ENCODE measurements at regions not wholly inside any gene's neighbourhood (a gene's known extent, or its start where the extent isn't known, plus 50 kb on each side); places are given as distances from the start of the nearest gene placed in this dataset.

DNA sequence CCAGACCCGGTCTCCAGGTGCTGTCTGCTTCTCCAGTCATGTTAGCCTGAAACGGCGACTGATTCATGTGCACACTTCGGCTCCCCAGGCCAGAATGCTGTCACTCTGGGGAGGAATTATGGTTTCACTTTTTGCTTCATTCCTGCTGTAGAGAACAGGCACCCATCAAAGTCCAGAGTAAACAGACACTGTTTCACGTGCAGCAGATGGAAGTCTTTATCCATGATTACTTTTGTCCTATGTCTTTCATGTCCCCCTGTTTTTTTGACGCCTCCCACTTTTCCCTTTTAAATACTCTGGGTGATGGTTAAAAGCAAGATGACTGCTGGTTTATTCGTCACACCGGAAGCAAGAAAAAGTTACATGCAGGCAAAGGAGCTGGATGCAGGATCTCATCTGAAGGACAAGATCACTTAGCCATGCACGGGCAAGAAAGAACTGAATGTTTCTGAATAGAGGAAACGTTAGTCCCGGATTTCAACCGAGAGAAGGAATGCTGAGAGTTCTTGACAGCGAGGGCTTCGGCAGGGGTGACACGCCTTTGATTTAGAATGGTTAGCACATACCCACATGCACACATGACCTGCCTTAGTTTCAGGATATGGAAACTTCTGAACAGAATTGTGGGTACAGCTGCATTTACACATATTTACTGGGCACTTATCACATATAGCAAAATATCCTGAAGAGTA lies 250.0 kb upstream of the KLF6 start:
- H3K27me3 Mint-ChIP-seq (ENCODE audit: unreplicated experiment), result no peaks in the 10 kb centered on the region
- no peaks in the 10 kb centered on the region for H3K36me3 Mint-ChIP-seq (ENCODE audit: low read depth, unreplicated experiment)
- no peak for TF ChIP-seq CTCF (IDR thresholded peaks at IDR 0.05; ENCODE audit: unreplicated experiment)
- no peak for DNase-seq (ENCODE audit: low spot score)
- no peaks in the 10 kb centered on the region for H3K9me3 Mint-ChIP-seq (ENCODE audit: unreplicated experiment)
- no peaks in the 10 kb centered on the region for H3K4me1 Mint-ChIP-seq (ENCODE audit: unreplicated experiment)
- no peak overlapping the region for H3K4me3 Mint-ChIP-seq (ENCODE audit: unreplicated experiment)
- H3K27ac Mint-ChIP-seq (ENCODE audit: unreplicated experiment), result no peak overlapping the region

DNA sequence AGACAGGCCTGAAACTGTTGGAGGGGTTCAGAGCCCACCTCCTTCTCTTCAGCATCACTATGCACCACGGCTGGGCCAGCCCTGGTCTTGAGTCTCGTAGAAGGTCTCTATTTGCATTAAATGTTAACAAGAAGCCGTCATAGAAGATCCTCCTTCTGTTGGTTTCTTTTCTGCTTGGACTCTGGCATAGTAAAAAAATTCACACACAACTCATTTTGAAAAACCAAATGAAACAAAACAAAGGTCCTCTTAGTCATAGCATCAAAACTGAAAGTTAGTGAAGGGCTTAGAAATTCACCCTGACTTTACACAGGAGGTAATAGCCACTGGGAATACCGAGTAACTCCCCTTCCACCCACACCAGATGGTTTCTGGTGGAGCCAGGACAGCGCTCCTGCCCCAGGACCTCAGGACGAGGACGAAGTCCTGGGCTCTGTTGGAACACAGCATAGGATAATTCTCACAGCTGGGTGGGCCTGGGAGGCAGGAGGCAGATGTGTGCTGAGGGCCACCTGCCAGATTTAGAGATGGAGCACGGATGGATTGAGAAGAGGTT lies 248.4 kb upstream of the KLF6 start:
- Mint-ChIP-seq H3K27ac (ENCODE audit: unreplicated experiment) (no peak overlapping the region), H3K36me3 (ENCODE audit: low read depth, unreplicated experiment) (no peaks in the 10 kb centered on the region), H3K4me3 (ENCODE audit: unreplicated experiment) (no peak overlapping the region), H3K4me1 (ENCODE audit: unreplicated experiment) (no peaks in the 10 kb centered on the region), H3K27me3 (ENCODE audit: unreplicated experiment) (no peaks in the 10 kb centered on the region), H3K9me3 (ENCODE audit: unreplicated experiment) (no peaks in the 10 kb centered on the region)
- DNase-seq (ENCODE audit: low spot score), result no peak
- TF ChIP-seq CTCF (IDR thresholded peaks at IDR 0.05; ENCODE audit: unreplicated experiment), result no peak

GRCh38 chr10:4029866-4030265 lies 244.9 kb upstream of the KLF6 start:
- no peak overlapping the region for H3K4me3 Mint-ChIP-seq (ENCODE audit: unreplicated experiment)
- no peak overlapping the region for H3K27ac Mint-ChIP-seq (ENCODE audit: unreplicated experiment)
- no peaks in the 10 kb centered on the region for H3K36me3 Mint-ChIP-seq (ENCODE audit: low read depth, unreplicated experiment)
- no peak for DNase-seq (ENCODE audit: low spot score)
- H3K27me3 Mint-ChIP-seq (ENCODE audit: unreplicated experiment), result no peaks in the 10 kb centered on the region
- peaks cover 8% of the 10 kb centered on the region for H3K4me1 Mint-ChIP-seq (ENCODE audit: unreplicated experiment)
- H3K9me3 Mint-ChIP-seq (ENCODE audit: unreplicated experiment), result no peaks in the 10 kb centered on the region
- no peak for TF ChIP-seq CTCF (IDR thresholded peaks at IDR 0.05; ENCODE audit: unreplicated experiment)

- H3K4me1 Mint-ChIP-seq (ENCODE audit: unreplicated experiment), result peaks cover 11% of the 10 kb centered on the region
- no peaks in the 10 kb centered on the region for H3K27me3 Mint-ChIP-seq (ENCODE audit: unreplicated experiment)
- H3K27ac Mint-ChIP-seq (ENCODE audit: unreplicated experiment), result no peak overlapping the region
- no peaks in the 10 kb centered on the region for H3K9me3 Mint-ChIP-seq (ENCODE audit: unreplicated experiment)
- DNase-seq (ENCODE audit: low spot score), result no peak
- TF ChIP-seq CTCF (IDR thresholded peaks at IDR 0.05; ENCODE audit: unreplicated experiment), result no peak
- no peak overlapping the region for H3K4me3 Mint-ChIP-seq (ENCODE audit: unreplicated experiment)
- no peaks in the 10 kb centered on the region for H3K36me3 Mint-ChIP-seq (ENCODE audit: low read depth, unreplicated experiment)
Measured at GRCh38 chr10:4028854-4029583, 244.0 kb upstream of the KLF6 start.

DNA sequence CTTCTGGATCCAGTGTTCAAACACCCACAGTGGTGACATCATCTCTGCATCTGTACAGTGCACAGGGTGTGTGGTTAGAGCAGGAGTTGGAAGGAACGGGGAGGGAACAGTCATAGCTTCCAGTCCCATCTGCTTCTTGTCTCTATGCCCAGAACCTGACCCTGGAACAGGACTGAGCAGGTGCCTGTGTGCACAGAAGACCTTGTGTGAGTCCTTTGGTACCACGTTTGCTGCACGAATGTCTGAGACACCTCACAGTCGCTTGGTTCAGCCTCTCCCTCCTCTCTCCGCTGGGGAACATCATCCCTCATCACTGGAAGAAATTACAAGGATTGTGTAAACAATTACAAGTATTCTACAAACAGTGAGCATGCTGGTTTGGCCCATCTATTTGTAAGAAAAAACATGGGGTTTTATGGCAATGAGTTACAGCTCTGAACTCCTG lies 243.0 kb upstream of the KLF6 start:
- Mint-ChIP-seq H3K36me3 (ENCODE audit: low read depth, unreplicated experiment) (no peaks in the 10 kb centered on the region), H3K4me3 (ENCODE audit: unreplicated experiment) (no peak overlapping the region), H3K9me3 (ENCODE audit: unreplicated experiment) (no peaks in the 10 kb centered on the region), H3K27ac (ENCODE audit: unreplicated experiment) (no peak overlapping the region), H3K27me3 (ENCODE audit: unreplicated experiment) (no peaks in the 10 kb centered on the region), H3K4me1 (ENCODE audit: unreplicated experiment) (peaks cover 11% of the 10 kb centered on the region)
- no peak for DNase-seq (ENCODE audit: low spot score)
- no peak for TF ChIP-seq CTCF (IDR thresholded peaks at IDR 0.05; ENCODE audit: unreplicated experiment)

All from endothelial cell (in vitro differentiated cells).